ENCODE measurements at regions not wholly inside any gene's neighbourhood (a gene's known extent, or its start where the extent isn't known, plus 50 kb on each side); places are given as distances from the start of the nearest gene placed in this dataset.

DNA sequence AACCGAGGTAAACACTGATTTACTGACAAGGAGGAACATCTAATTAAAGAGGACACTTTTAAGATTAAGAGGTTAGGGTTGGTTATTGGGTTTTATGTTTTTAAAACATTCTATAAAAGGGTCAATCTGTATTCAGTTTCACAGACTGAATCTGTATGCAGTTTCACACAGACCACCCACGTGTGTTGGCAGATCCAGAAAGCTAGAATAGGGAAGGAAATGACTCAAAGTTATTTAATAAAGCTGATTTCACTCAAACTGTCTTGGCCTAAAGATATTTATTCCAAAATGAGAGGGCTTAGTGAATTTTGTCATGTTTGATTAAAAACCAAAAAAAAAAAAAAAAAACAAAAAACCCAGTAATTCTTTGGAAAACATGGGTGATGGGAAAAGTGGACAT is 140.2 kb downstream of the SLC24A2 start:
- no peak for TF ChIP-seq EZH2 (IDR thresholded peaks at IDR 0.05; ENCODE audit: low read depth)
- TF ChIP-seq, protein P1, sequence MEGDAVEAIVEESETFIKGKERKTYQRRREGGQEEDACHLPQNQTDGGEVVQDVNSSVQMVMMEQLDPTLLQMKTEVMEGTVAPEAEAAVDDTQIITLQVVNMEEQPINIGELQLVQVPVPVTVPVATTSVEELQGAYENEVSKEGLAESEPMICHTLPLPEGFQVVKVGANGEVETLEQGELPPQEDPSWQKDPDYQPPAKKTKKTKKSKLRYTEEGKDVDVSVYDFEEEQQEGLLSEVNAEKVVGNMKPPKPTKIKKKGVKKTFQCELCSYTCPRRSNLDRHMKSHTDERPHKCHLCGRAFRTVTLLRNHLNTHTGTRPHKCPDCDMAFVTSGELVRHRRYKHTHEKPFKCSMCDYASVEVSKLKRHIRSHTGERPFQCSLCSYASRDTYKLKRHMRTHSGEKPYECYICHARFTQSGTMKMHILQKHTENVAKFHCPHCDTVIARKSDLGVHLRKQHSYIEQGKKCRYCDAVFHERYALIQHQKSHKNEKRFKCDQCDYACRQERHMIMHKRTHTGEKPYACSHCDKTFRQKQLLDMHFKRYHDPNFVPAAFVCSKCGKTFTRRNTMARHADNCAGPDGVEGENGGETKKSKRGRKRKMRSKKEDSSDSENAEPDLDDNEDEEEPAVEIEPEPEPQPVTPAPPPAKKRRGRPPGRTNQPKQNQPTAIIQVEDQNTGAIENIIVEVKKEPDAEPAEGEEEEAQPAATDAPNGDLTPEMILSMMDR (conservative IDR thresholded peaks at IDR 0.05) = no peak
- no peak overlapping the region for H3K4me3 ChIP-seq
- no peaks in the 10 kb centered on the region for H3K79me2 ChIP-seq (ENCODE audit: low read depth)
- no peaks in the 10 kb centered on the region for H3K36me3 ChIP-seq (ENCODE audit: low read depth)
- no peaks in the 10 kb centered on the region for H3K9me3 ChIP-seq (ENCODE audit: insufficient read depth, low read depth)
- intact Hi-C loops (cut with micrococcal nuclease; ENCODE audit: unreplicated experiment) = no loop called here
- CTCF ChIA-PET = no interaction called here
- no TSS peak for BruUV-seq (replicated peaks)
- H3K27me3 ChIP-seq (ENCODE audit: insufficient read depth, low read depth) = no peaks in the 10 kb centered on the region
- H4K20me1 ChIP-seq (ENCODE audit: insufficient read depth) = no peaks in the 10 kb centered on the region
- no peaks in the 10 kb centered on the region for H3K4me1 ChIP-seq (replicated peaks; ENCODE audit: insufficient read depth)
- POLR2A ChIA-PET (ENCODE audit: unreplicated experiment) = no interaction called here
- no peak overlapping the region for H3K4me2 ChIP-seq
- H2AFZ ChIP-seq = no peak overlapping the region
- no peaks in the 10 kb centered on the region for H3K9me2 ChIP-seq (ENCODE audit: insufficient read depth)
- H3K27ac ChIP-seq = no peak overlapping the region
- no peak for DNase-seq
- no peaks in the 10 kb centered on the region for H3F3A ChIP-seq (ENCODE audit: insufficient read depth, low read depth)

DNA sequence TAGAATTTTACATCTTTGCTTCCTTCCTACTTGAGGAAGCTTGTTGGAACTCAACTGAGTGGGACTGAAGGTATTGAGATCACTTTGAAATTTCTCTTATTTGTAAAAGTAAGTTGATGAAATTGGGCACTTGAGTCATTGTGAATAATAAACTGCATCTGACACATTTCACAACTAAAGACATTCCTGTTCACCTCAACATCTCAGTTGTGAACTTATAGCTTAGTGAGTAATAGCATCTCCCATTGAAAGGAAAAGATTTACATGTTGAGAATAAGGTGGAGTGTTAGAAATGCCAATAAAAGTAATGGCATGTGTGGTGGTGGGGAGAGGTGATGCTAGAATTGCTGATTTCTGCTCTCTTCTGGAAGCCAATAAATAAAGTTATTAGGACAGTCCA is 145.0 kb downstream of the SLC24A2 start:
- Histone ChIP-seq H3K4me1 (replicated peaks; ENCODE audit: insufficient read depth) (no peaks in the 10 kb centered on the region), H3K27ac (no peak overlapping the region), H3K79me2 (ENCODE audit: low read depth) (no peaks in the 10 kb centered on the region), H4K20me1 (ENCODE audit: insufficient read depth) (no peaks in the 10 kb centered on the region), H3K36me3 (ENCODE audit: low read depth) (no peaks in the 10 kb centered on the region), H3K9me2 (ENCODE audit: insufficient read depth) (no peaks in the 10 kb centered on the region), H3F3A (ENCODE audit: insufficient read depth, low read depth) (no peaks in the 10 kb centered on the region), H2AFZ (no peak overlapping the region), H3K27me3 (ENCODE audit: insufficient read depth, low read depth) (no peaks in the 10 kb centered on the region), H3K4me2 (no peak overlapping the region), H3K9me3 (ENCODE audit: insufficient read depth, low read depth) (no peaks in the 10 kb centered on the region), H3K4me3 (no peak overlapping the region)
- TF ChIP-seq, protein P1 (conservative IDR thresholded peaks at IDR 0.05) = no peak
- no peak for TF ChIP-seq EZH2 (IDR thresholded peaks at IDR 0.05; ENCODE audit: low read depth)
- intact Hi-C loops (cut with micrococcal nuclease; ENCODE audit: unreplicated experiment) = no loop called here
- BruUV-seq (replicated peaks) = no TSS peak
- CTCF ChIA-PET = no interaction called here
- DNase-seq = no peak
- POLR2A ChIA-PET (ENCODE audit: unreplicated experiment) = interaction anchor here (0.6 kb wide), 1 partner anchor 979 kb away, joined by 4 read pairs; the partner anchor contains the start of gene MLLT3

DNA sequence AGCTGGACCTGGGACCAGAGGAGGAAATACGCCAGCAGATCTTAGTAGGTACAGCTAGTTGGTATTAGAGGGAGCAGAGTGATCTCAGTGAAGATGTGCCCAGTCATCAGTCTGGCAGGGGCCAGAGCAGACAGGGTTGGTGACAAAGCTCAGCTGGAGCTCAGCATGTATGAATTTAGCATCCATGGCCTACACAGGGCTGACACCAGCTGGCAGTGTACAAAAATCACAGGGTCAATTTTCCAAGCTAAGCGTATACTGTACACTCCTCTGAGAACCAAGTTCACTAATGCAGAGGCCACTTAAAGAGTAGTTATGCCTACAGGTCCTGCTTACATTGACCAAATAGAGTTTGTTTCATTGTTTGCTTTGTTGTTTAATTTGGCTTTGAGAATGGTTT is 146.6 kb downstream of the SLC24A2 start:
- H3K4me3 ChIP-seq = no peak overlapping the region
- no peak overlapping the region for H3K4me2 ChIP-seq
- TF ChIP-seq EZH2 (IDR thresholded peaks at IDR 0.05; ENCODE audit: low read depth) = no peak
- TF ChIP-seq, protein P1 (conservative IDR thresholded peaks at IDR 0.05) = no peak
- intact Hi-C loops (cut with micrococcal nuclease; ENCODE audit: unreplicated experiment) = no loop called here
- H3K4me1 ChIP-seq (replicated peaks; ENCODE audit: insufficient read depth) = no peaks in the 10 kb centered on the region
- POLR2A ChIA-PET (ENCODE audit: unreplicated experiment) = no interaction called here
- BruUV-seq (replicated peaks) = no TSS peak
- H3K27me3 ChIP-seq (ENCODE audit: insufficient read depth, low read depth) = no peaks in the 10 kb centered on the region
- H3K27ac ChIP-seq = no peak overlapping the region
- H4K20me1 ChIP-seq (ENCODE audit: insufficient read depth) = no peaks in the 10 kb centered on the region
- no peaks in the 10 kb centered on the region for H3K79me2 ChIP-seq (ENCODE audit: low read depth)
- DNase-seq = no peak
- H3F3A ChIP-seq (ENCODE audit: insufficient read depth, low read depth) = no peaks in the 10 kb centered on the region
- H3K36me3 ChIP-seq (ENCODE audit: low read depth) = no peaks in the 10 kb centered on the region
- H3K9me3 ChIP-seq (ENCODE audit: insufficient read depth, low read depth) = no peaks in the 10 kb centered on the region
- CTCF ChIA-PET = no interaction called here
- no peaks in the 10 kb centered on the region for H3K9me2 ChIP-seq (ENCODE audit: insufficient read depth)
- H2AFZ ChIP-seq = no peak overlapping the region

Measured in PC-9 (cell line).